Smooth muscle cell (in vitro differentiated cells): ENCODE measurements at regions not wholly inside any gene's neighbourhood (a gene's known extent, or its start where the extent isn't known, plus 50 kb on each side); places are given as distances from the start of the nearest gene placed in this dataset.
A peak's percentile ranks its signal among the peaks of the same experiment; 100 is the strongest.

ENCODE experiments used
- DNase-seq: peaks from one replicate; lab custom pipeline; 2025; ENCODE audit not compliant: unreplicated experiment; lab: John Stamatoyannopoulos, UW
- H2AFZ ChIP-seq: fragments of 200-600 bp; sonication (generic); 2 replicates; pipeline ENCODE4 v1.6.0; 2016; ENCODE audit warnings: antibody characterized with exemption, low read depth, mild to moderate bottlenecking
- H3F3A ChIP-seq: fragments of 200-600 bp; sonication (generic); 2 replicates; pipeline ENCODE4 v1.6.0; 2017; ENCODE audit warnings: antibody characterized with exemption, low read depth
- H3K27ac ChIP-seq: fragments of 200-600 bp; sonication (generic); 2 replicates; pipeline ENCODE4 v1.5.1; 2016; ENCODE audit warnings: low read depth, mild to moderate bottlenecking
- H3K27me3 ChIP-seq: fragments of 200-600 bp; sonication (generic); 2 replicates; pipeline ENCODE4 v1.6.1; 2016; ENCODE audit warnings: low read depth, mild to moderate bottlenecking
- H3K36me3 ChIP-seq: fragments of 200-600 bp; sonication (generic); 2 replicates; pipeline ENCODE4 v1.5.1; 2016; ENCODE audit warnings: low read depth
- H3K4me1 ChIP-seq: fragments of 200-600 bp; sonication (generic); 2 replicates; pipeline ENCODE4 v1.5.1; 2016; ENCODE audit warnings: low read depth
- H3K4me2 ChIP-seq: fragments of 200-600 bp; sonication (generic); 2 replicates; pipeline ENCODE4 v1.6.0; 2016; ENCODE audit warnings: mild to moderate bottlenecking
- H3K4me3 ChIP-seq: fragments of 200-600 bp; sonication (generic); 2 replicates; pipeline ENCODE4 v1.5.1; 2016; ENCODE audit warnings: mild to moderate bottlenecking
- H3K79me2 ChIP-seq: fragments of 200-600 bp; sonication (generic); 2 replicates; pipeline ENCODE4 v1.6.0; 2016; ENCODE audit warnings: low read depth, mild to moderate bottlenecking
- H3K9ac ChIP-seq: fragments of 200-600 bp; sonication (generic); 2 replicates; pipeline ENCODE4 v1.6.0; 2016; ENCODE audit warnings: low read depth
- H3K9me3 ChIP-seq: fragments of 200-600 bp; sonication (generic); replicated peaks from 2 replicates; pipeline ENCODE4 v1.5.1; 2016; ENCODE audit warnings: low read depth
- H4K20me1 ChIP-seq: fragments of 200-600 bp; sonication (generic); 2 replicates; pipeline ENCODE4 v1.6.0; 2016; ENCODE audit warnings: low read depth
- CTCF ChIP-seq: fragments of 200-600 bp; sonication (generic); IDR thresholded peaks from 2 replicates; pipeline ENCODE4 v1.5.1; 2017; ENCODE audit warnings: borderline replicate concordance, mild to moderate bottlenecking, antibody characterized with exemption; ENCODE audit not compliant: insufficient read depth, poor library complexity, severe bottlenecking
- WGBS: methylation state at CpG from one replicate; pipeline ENCODE4 v1.1.7; 2016; ENCODE audit warnings: low lambda C conversion rate; 5-methylcytosine and 5-hydroxymethylcytosine counted together

GRCh38 chr13:33405371-33405770 is 119.8 kb upstream of the STARD13 start:
- H3K36me3 ChIP-seq: no peaks in the 10 kb centered on the region
- H3K9ac ChIP-seq: no peak overlapping the region
- no peaks in the 10 kb centered on the region for H3K79me2 ChIP-seq
- H3K27me3 ChIP-seq: no peaks in the 10 kb centered on the region
- no peak overlapping the region for H3K4me2 ChIP-seq
- TF ChIP-seq CTCF: no peak
- WGBS: 87% methylated on average over 2 of the region's 2 CpGs
- no peak overlapping the region for H3K27ac ChIP-seq
- H3K4me1 ChIP-seq: peaks cover 4% of the 10 kb centered on the region
- no peaks in the 10 kb centered on the region for H4K20me1 ChIP-seq
- no peaks in the 10 kb centered on the region for H3F3A ChIP-seq
- H2AFZ ChIP-seq: no peak overlapping the region
- H3K4me3 ChIP-seq: no peak overlapping the region
- no peaks in the 10 kb centered on the region for H3K9me3 ChIP-seq
- no peak for DNase-seq

GRCh38 chr13:33409673-33410510 is 124.3 kb upstream of the STARD13 start:
- 81% methylated on average over 1 of the region's 1 CpG for WGBS

GRCh38 chr13:33410619-33411018 is 125.1 kb upstream of the STARD13 start:
- H2AFZ ChIP-seq: peak overlapping the region; percentile 24
- DNase-seq: no peak
- H3F3A ChIP-seq: no peaks in the 10 kb centered on the region
- no peaks in the 10 kb centered on the region for H3K79me2 ChIP-seq
- no peak for TF ChIP-seq CTCF
- H3K9ac ChIP-seq: no peak overlapping the region
- H3K36me3 ChIP-seq: no peaks in the 10 kb centered on the region
- no peak overlapping the region for H3K4me3 ChIP-seq
- H3K4me2 ChIP-seq: peak overlapping the region; percentile 14
- no peaks in the 10 kb centered on the region for H4K20me1 ChIP-seq
- H3K9me3 ChIP-seq: no peaks in the 10 kb centered on the region
- H3K27me3 ChIP-seq: no peaks in the 10 kb centered on the region
- WGBS: 68% methylated on average over 2 of the region's 2 CpGs
- H3K27ac ChIP-seq: no peak overlapping the region
- H3K4me1 ChIP-seq: peaks cover 4% of the 10 kb centered on the region

More at GRCh38 chr13:33409673-33410510, 124.3 kb upstream of the STARD13 start:
- Histone ChIP-seq H3K36me3 (no peaks in the 10 kb centered on the region), H3K4me2 (peak overlapping the region; percentile 14), H3K27ac (peak overlapping the region; percentile 13), H3K9me3 (no peaks in the 10 kb centered on the region), H2AFZ (peak overlapping the region; percentile 29), H3K4me3 (no peak overlapping the region), H4K20me1 (no peaks in the 10 kb centered on the region), H3K9ac (no peak overlapping the region), H3K79me2 (no peaks in the 10 kb centered on the region), H3F3A (no peaks in the 10 kb centered on the region), H3K27me3 (no peaks in the 10 kb centered on the region), H3K4me1 (peaks cover 4% of the 10 kb centered on the region)
- no peak for DNase-seq
- no peak for TF ChIP-seq CTCF

GRCh38 chr13:33411312-33411711 is 125.8 kb upstream of the STARD13 start:
- H3K27ac ChIP-seq: no peak overlapping the region
- peak overlapping the region; percentile 24 for H2AFZ ChIP-seq
- no peaks in the 10 kb centered on the region for H3K27me3 ChIP-seq
- H3K4me1 ChIP-seq: peaks cover 10% of the 10 kb centered on the region
- no peaks in the 10 kb centered on the region for H4K20me1 ChIP-seq
- DNase-seq: no peak
- no peaks in the 10 kb centered on the region for H3K36me3 ChIP-seq
- H3K9me3 ChIP-seq: no peaks in the 10 kb centered on the region
- H3K9ac ChIP-seq: no peak overlapping the region
- no peaks in the 10 kb centered on the region for H3K79me2 ChIP-seq
- no peak overlapping the region for H3K4me3 ChIP-seq
- no peak overlapping the region for H3K4me2 ChIP-seq
- no peak for TF ChIP-seq CTCF
- 84% methylated on average over 1 of the region's 1 CpG for WGBS
- H3F3A ChIP-seq: no peaks in the 10 kb centered on the region
